ENCODE measurements at regions not wholly inside any gene's neighbourhood (a gene's known extent, or its start where the extent isn't known, plus 50 kb on each side); places are given as distances from the start of the nearest gene placed in this dataset.

- no peak for DNase-seq (ENCODE audit: low spot score in 2 of 2)
- intact Hi-C loops (cut with DNase I; ENCODE audit: low total_unique reads): no loop called here
- TF ChIP-seq POLR2A (IDR thresholded peaks at IDR 0.05): no peak
- TF ChIP-seq CTCF (IDR thresholded peaks at IDR 0.05): no peak
- H3K4me3 ChIP-seq (ENCODE audit: low read depth, poor library complexity, severe bottlenecking): no peak overlapping the region
- WGBS, 2 donors: 67 to 75% methylated on average over 3 of the region's 3 CpGs
Observed at GRCh38 chr13:31930901-31931522, 100.6 kb upstream of the FRY start.

- intact Hi-C loops (cut with DNase I; ENCODE audit: low total_unique reads): no loop called here
- no peak for DNase-seq (ENCODE audit: low spot score in 2 of 2)
- TF ChIP-seq CTCF (IDR thresholded peaks at IDR 0.05): no peak
- no peak for TF ChIP-seq POLR2A (IDR thresholded peaks at IDR 0.05)
- H3K4me3 ChIP-seq (ENCODE audit: low read depth, poor library complexity, severe bottlenecking): no peak overlapping the region
- WGBS, 2 donors: 92 to 95% methylated on average over 4 of the region's 4 CpGs
Observed at GRCh38 chr13:31937436-31937835, 94.1 kb upstream of the FRY start.

GRCh38 chr13:31940076-31940475 is 91.5 kb upstream of the FRY start:
- no peak overlapping the region for H3K4me3 ChIP-seq (ENCODE audit: low read depth, poor library complexity, severe bottlenecking)
- no peak for DNase-seq (ENCODE audit: low spot score in 2 of 2)
- 94 to 99% methylated on average over 4 of the region's 4 CpGs for WGBS, 2 donors
- intact Hi-C loops (cut with DNase I; ENCODE audit: low total_unique reads): no loop called here
- TF ChIP-seq POLR2A (IDR thresholded peaks at IDR 0.05) (no peak), CTCF (IDR thresholded peaks at IDR 0.05) (no peak)

DNA sequence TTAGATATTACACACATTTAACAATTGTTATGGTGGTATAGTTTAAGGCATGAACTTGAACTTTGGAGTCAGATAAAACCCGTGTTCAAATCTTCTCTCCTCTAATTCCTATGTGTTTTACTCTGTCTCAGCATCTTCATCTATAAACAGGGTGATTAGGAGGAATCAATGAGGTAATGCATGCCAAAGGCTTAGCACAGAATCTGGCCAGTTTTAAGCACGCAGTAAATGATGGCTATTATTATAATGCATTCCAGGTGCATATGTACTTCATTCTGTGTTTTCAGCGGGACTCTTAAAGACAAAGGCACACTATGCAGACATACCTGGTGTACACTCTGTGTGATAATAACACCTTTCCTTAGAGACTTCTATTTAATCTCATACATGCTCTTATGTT is 88.0 kb upstream of the FRY start:
- WGBS, 2 donors: 60 to 67% methylated on average over 3 of the region's 3 CpGs
- DNase-seq (ENCODE audit: low spot score in 2 of 2): no peak
- TF ChIP-seq POLR2A (IDR thresholded peaks at IDR 0.05): no peak
- no peak for TF ChIP-seq CTCF (IDR thresholded peaks at IDR 0.05)
- H3K4me3 ChIP-seq (ENCODE audit: low read depth, poor library complexity, severe bottlenecking): no peak overlapping the region
- intact Hi-C loops (cut with DNase I; ENCODE audit: low total_unique reads): no loop called here

DNA sequence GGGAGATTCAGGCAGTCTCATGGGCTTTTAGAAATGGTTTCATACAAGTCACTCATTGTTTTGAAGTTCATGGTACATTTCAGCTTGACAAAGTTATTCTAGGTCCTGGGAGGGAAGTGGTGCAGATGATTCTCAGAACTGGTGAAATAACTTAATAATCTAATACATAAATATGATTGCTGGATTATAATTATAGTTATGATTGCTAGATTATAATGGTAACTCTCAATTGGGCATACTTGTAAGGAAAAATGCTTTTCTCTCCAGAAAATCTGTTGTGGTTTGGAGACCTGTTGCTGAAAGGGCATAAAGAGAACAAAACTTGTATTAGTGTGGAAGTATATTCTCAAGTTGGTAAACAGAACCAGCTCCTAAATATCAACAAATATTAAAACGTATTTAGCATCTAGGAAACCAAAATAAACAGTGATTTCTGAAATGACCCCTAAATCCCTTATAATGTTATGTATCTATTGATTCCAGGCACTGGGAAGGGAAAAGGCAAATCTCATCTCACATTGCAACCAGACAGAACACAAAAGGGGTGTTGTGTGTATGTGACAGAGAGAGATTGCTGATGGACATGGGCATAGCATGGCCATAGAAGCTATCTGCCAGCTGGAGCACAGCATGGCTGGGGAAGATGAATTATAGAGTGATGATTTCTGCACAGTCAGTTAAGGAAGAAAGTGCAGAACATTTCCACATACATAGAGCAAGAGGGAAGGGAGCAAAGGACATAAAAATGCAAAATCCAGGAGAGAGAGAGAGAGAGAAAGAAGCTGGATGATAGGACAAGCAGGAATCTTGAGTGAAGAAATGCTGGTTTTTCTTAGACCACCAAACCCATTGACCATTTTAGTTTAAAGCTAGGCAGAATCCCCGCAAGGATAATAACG is 87.1 kb upstream of the FRY start:
- no peak for DNase-seq (ENCODE audit: low spot score in 2 of 2)
- H3K4me3 ChIP-seq (ENCODE audit: low read depth, poor library complexity, severe bottlenecking): no peak overlapping the region
- TF ChIP-seq POLR2A (IDR thresholded peaks at IDR 0.05) (no peak), CTCF (IDR thresholded peaks at IDR 0.05) (no peak)
- 40 to 44% methylated on average over 3 of the region's 3 CpGs for WGBS, 2 donors
- intact Hi-C loops (cut with DNase I; ENCODE audit: low total_unique reads): no loop called here

All from lower leg skin (tissue), 4 donors.